Stimulated activated CD4-positive, alpha-beta T cell treated with anti-CD3 and anti-CD28 coated beads, Interleukin-4, amount 100 ng/mL, for 4 hours (primary cell): ENCODE measurements at regions not wholly inside any gene's neighbourhood (a gene's known extent, or its start where the extent isn't known, plus 50 kb on each side); places are given as distances from the start of the nearest gene placed in this dataset.
"Not testable (repeated sequence)": the region's sequence is repeated elsewhere in the genome, so short reads cannot be mapped to it uniquely, and the experiment has no call there.

Experiments
- DNase-seq, 2 experiments: peaks; one replicate each; pipeline ENCODE4 v3.0.0-alpha.2; 2020

DNA sequence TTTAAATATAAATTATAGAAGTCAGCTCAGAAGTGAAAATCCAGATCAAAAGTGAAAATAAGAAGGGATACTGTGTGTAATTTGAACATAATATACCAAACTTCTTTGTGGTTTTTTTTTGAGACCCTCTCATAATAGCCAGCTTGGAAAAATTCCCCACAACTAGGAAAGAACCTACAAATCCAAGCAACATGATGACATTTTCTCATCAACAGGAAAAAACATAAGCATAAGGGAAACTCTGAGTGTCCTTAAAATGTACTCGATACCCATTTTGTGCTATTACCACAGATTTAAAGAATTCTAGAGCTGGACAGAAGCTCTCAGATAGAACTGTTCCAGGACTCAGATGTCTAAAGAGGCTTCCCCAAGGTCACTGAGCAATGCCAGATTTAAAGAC is 214.8 kb upstream of the KLF14 start:
- no peak for DNase-seq

DNA sequence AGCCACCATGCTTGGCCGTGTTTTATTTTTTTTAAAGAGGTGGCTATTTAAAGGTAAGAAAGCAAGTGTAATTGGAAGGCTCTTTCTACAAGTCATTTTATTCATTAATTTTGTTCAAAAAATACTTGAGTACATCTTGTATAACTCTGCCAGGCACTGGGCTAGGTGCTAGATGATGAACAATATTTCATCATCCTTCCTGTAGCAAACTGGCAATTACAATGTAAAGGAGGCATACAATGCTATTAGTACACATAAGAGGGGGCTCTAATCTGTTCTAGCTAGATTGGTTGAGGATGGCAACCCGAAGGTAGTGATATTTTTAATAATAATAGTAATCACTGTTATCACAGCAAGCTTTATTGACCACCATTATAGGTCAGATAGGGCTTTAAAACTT is 215.5 kb upstream of the KLF14 start:
- no peak for DNase-seq

DNA sequence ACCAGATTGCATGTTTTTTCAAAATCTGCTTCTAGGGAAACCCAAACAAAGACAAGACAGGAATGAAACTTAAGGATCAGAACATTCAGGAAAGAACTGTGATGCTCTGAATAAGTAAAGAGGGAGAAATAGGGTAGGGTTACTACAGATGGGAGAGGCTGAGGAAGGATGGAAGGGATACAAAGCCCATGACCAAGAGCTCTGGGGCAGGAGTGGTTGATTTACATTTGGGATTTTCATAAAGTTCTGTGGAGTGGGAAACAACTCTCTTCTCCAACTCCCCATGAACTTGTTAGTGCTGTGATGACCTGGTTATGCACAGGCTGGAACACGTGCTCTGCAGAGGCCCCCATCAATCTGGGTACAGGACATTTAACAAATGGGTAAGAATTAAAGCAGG is 216.0 kb upstream of the KLF14 start:
- DNase-seq: no peak

DNA sequence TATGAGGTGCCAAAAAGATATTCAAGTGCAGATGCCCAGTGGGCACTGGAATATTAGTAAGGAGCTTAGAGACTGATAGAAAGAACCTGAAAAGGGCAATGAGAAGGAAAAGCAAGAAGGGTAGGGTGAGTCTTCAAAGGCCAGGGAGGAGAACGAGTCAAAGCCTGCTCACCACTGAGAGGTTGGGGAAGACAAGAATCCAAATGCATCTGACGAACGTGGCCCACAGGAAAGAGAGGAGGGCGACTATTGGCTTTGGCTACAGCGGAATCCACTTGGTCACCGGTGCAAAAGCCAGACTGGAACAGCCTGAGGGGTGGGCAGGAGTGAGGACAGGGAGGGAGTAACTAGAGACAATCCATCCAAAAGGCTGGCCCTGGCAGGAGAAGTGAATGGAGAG is 216.7 kb upstream of the KLF14 start:
- no peak for DNase-seq

DNA sequence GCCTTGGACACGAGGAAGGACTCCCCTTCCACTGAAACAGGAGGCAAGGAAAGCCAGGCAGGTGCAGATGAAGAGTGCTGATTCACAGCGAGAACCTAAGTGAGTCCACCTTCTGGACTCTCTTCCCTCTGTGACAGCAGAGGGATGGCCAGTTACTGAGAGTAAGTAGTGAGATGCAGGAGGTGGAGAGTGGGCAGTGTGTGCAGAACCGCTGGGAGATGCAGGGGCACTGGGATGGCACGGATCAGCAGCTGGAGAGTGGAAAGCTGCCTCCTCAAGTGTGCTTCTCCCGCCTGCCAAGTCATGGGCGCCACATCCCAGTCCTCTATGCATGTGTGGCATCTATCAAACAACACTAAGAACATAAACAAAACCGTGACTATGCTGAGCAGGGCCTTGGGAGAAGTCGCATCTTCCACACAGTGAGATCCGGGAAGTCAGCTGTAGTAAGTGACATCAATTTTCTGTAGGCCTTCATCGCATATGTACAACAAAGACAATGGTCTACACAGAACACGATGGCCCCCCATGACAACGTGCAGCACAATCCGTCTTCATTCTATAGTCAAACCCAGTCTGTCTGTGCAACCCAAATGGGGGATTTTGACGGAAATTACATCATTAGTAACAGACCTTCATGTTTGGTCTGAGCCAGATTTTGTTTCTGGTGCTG is 217.4 kb upstream of the KLF14 start:
- DNase-seq: no peak

DNA sequence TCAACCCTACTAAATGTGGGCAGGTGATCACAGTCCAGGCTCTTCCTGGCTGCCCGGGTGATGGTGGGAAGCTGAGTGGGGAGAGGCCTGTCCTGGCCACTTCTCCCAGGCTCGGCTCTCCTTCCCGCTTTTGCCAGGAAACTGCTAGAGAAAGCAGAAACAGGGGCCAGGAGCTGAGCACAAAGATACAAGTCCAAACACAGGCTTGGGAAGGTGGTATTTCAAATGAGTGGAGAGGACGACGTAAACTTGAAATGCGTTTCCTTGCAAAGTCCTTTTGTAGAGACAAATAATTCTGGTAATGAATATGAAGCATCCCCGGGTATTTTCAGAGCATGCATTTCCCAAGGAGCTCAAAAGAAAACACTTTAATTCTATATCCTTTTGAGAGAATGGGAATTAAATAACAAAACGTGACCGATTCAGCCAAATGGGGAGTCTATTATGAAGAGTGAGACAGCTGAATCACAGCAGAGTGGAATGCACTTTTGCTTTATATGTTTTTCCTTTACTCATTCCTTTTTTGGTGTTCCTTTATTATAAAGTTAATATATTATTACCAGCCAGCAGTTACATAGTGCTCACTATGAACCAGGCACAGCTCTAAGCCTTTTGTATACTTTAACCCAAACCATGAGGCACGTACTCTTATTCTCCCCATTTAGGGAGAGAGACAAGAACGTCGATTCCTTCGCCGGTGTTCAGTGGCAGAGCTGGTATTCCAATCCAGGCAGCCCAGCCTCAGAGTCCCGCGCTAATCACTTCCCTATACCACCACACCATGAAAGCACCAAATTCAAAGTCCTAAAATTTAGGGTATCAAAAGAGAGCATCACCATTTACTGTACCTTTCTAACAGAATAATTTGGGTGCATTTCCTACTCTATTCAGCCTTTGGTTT is 218.2 kb upstream of the KLF14 start:
- no peak for DNase-seq

DNA sequence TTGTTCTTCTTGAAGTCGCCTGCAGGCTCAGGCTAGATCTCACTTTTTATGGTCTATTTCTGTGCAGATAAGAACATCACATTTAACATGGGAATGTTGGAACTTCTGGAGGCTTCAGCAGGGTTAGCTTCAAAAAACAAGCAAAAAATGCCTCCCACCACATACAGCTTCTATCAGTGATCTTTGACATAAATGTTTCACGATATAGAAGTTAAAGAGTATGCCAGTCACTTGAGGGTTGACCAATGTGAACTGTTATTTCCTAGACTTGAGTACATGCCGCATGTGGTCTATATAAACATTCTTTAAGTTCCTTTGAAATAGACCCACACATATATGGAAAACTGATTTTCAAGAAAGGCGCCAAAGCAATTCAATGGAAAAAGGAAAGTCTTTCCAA is 219.2 kb upstream of the KLF14 start:
- DNase-seq: no peak

DNA sequence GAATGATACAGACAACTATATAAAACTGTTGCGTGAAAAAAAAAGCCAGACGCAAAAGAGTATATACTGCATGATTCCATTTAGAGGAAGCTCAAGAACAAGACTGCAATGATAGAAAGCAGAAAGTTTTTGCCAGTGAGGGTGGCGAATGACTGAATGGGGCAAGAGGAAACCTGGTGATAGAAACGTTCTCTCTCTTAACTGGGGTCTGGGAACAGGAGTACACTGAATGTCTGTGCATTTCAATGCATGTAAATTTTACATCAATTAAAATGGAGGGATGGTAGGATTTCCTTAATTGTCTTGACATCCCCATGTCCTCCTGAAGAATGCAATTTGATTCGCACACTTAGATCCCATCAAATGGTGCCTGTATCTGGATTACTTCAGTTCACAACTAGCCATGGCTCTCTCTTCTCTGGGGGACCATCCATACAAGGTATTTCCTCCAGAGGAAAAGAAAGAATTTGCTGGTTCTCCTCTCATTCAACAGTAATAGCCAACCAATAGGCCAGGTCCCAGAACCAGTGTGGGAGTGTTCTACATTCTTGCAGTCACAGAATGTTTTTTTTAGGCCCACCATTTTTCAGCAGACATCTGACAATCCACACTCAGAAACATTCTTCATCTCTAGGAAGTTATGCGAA is 221.0 kb upstream of the KLF14 start:
- no peak for DNase-seq

DNA sequence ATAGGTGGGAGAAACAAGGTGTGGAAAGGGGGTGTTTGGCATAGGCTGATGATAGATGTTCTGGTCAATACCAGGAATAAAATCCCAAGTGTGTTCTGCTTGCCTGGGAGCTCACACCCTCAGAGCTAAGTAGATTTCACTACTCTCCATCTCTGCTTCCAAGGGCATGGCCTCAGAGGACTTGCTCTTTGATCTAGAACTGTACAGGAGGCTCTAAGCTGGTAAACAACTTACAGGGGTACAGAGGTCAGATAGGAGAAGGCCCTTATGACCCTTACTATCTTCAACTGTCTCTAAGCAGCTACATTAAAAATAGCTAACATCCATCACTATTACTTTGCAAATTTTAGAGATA is 221.5 kb upstream of the KLF14 start:
- no peak for DNase-seq

DNA sequence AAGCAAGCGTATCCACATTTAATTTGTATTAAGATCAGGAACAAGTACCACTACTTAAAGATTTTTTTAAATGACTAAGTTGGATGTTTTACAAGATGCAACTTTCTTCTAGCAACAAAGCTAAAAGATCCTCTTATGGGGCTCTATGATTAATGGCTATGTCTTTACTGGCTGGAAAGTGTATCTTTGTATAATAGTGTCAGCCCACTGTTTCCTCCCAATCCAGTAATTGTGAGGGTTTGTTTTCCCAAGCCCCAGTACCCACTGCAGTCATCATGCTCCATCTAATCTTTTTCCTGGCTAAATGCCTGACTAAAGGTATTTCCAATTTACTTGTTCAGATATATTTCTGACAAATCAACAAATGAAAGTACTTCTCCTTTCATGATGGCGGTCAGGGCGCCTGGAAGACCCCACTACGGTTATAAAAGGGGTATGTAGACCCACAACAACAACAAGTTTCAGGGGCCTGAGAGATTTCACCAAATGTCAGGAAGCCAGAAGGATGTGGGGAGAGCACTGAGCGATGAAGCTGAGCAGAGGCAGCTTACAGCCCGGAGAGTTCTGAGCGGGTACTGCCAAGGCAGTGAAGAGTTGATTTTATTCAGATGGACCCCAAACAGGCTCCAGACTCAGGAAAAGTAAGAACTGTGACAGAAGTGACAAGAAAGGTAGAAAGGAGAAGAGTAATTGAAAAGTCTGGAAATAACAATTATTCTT is 222.6 kb upstream of the KLF14 start:
- no peak for DNase-seq

DNA sequence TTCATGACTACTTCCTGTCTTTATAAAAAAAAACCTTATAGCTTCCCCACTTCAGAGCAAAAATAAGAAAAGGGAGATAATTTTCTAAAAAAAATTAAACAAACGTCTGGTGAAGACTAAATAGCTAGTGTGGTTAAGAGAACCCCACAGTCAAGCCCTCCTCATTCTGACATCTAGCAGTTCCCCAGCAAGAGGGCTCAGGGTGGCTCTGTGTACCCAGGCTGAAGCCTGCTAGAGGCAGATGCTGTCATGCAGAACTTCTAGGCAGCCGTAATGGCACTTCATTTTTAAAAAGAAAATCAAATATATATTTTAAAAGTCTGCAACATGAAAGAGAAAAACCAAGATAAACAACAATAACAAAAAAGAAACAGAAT is 223.1 kb upstream of the KLF14 start:
- peak in 1 of 2 experiments; percentile 35 for DNase-seq

DNA sequence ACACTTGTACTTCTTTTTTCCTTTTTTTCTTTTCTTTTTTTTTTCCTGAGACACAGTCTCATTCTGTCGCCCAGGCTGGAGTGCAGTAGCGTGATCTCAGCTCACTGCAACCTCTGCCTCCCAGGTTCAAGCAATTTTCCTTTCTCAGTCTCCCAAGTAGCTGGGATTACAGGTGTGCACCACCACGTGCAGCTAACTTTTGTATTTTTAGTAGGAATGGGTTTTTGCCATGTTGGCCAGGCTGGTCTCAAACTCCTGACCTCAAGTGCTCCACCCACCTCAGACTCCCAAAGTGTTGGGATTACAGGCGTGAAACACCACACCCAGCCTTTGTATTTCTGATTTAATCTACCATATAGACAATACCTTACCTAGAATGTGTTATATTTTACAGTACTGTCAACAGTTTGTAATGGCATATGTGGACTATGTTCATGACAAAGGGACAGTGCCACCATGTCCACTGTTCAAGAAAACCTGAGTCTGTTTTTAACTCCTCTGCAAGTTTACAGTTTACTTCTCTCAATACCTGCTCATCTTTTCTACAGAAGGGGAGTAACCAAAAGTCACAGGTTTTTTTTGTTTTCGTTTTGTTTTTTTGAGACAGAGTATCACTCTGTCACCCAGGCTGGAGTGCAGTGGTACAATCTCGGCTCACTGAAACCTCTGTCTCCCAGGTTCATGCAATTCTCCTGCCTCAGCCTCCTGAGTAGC is 223.9 kb upstream of the KLF14 start:
- not testable (repeated sequence) for DNase-seq

DNA sequence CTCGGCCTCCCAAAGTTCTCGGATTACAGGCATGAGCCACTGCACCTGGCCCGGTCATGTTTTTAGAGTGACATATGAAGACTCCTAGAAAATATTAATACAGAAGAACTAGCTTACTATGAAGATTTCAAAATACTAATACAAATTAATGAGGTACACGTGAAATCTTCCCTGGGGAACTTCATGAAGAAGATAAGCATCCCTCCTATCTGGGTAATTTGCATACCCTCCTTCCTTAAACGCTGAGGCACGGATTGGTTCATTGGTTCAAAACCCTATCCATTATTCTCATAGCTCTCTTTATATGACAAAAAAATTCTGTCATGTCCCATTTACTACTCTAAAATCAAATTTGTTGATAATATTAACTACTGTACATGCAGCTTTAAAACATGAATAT is 224.8 kb upstream of the KLF14 start:
- DNase-seq: no peak

DNA sequence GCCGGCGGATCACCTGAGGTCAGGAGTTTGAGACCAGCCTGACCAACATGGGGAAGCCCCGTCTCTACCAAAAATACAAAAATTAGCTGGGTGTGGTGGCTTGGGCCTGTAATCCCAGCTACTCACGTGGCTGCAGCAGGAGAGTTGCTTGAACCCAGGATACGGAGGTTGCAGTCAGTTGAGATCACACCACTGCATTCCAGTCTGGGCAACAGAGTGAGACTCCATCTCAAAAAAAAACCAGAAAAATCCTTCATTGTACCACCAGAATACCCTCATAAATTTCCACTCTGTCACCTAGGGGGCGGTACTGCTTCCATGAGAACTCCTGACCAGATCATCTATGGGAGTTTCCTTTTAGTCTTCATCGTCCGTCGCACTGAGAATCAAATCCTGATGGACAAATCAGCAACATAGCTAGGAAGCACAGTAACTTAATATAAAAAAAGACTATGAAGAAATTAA is 225.8 kb upstream of the KLF14 start:
- DNase-seq: peak in 1 of 2 experiments; percentile 41

DNA sequence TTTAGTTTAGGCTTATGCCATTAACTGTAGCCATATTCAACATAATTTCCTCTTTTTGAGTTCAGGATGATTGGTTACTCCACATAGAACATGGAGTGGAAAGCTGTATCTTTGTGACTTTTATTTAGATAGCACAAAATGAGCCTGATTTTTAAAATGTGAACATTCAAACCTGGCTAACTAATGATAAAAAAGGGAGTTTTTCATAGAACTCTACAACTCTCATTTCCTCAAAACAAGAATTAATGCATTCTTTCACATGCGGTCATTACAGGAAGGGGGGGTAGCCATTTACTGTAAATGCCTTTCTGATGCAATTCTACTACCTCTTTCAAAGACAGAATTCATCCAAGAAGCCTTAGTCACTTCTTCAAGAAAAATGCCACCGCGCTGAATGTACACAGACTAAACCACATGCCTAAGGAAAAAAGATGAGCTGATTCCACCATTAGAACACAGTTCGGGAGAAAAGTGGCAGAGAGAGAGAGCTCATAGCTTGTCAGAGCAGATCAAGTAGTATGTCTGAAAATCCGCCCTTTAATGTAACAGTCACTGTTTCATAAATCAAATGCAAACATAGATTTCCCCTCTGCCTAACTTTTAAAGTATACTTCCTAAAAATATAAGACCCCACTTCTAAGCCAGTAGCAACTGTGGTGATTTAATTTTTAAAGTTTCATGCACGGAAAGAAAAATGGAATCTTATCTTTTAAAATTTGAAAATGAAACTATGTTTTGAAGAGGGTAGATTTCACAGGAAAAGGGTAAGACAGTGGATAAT is 226.4 kb upstream of the KLF14 start:
- DNase-seq: peak in 1 of 2 experiments; percentile 69

DNA sequence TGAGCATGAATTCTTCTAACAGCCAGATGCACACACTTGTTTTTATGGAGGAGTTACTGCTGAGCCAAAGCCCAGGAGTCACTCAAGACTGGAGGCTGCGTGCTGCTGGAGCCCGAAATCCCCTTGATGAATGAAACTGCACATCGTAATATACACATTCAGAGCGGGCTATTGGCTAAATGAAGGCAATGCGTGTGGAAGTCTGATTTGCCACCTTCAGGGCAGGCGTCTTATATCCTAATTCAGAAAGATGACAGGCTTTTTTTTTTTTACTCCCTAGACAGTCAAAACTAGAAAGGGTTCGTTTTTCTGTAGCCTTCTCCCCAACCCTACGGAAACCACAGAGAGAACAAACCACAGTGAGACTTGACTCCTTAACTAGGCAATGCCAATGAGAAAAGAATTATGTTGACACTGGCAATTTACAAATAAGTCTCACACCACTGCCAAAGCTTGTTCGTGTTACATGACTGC is 227.2 kb upstream of the KLF14 start:
- peak; percentile 62 to 82 for DNase-seq

DNA sequence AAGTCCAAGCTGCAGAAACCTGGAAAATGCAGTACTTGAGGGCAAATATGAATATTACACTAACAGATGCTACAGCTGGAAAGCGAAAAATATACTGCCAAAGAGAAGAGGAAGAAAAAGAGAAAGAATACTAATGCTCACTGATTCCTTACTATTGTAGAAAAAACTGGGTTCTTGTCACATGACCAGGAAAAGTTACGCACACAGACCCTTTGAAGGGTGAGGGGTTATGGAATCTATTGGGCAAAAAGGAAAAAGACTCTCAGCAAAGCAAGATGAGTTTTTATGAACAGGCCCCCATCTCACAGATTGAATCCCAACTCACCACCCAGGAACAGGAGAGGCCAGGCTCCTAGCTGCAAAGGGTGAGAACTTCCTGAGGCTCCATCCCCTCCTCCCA is 228.1 kb upstream of the KLF14 start:
- no peak for DNase-seq

DNA sequence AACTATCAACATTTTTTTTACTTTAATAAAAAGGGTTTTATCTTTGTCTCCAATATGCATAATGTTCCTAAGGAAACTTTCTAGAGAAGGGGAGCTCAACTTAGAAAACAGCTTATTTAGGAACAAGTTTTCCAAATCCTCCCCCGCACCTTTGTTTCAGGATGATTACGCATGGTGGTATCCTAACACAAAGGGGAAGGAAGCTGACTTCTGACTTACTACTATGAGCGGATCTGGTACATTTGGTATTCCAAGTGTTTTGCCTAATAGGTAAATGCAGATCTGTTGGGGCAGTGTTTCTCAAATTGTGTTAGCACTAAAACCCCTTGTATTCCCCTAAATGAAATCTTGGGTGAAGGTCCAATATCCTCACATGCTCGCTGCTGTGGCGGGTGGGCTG is 229.3 kb upstream of the KLF14 start:
- DNase-seq: no peak

DNA sequence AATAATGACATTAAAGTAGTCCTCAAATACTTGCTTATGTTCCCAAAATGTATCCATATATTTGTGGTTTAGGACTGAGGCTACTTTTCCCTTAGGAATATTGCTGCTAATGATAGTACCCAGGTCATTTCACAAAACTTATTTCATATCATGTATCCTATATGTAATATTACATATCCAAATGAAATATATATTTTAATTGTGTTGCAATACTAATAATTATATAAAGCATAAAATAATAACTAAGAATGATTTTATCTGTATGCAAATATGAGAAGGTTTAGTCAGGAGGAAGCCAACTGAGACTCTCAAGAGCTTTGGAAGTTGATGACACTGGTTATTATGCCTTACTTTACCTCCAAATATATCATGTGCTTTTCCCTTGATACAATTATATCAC is 231.5 kb upstream of the KLF14 start:
- no peak for DNase-seq

DNA sequence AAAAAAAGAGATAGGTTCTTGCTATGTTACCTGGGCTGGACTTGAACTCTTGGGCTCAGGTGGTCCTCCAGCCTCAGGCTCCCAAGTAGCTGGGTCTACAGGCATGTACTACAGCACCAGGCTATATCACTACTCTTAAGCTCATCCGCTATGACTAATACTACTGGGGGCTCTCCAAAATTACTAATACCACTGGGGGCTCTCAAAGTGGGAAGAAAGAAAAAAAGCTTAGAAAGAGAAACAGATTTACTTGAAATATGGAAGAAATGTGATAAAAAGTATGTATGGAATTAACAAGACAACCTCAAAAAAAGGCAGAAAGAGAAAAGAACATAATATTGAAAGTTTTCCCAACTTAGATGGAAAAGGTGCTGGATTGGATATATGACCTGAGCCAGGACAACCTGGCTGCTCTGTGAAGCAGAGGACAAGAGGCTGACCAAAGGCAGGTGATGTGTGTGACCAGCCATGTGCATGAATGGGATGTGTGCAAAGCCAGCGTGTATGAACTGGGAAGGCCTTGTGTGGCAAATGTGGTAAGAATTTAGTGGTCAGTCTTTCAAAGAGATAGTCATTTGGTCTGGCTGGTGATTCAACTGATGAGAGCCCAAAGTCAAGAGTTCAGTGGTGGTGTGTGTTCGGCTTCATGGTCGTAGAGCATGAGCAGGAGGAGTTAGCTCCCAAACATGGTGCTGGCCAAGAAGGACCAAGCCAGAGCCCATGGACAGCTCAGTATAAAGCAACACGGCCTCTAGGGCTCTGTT is 232.4 kb upstream of the KLF14 start:
- no peak for DNase-seq

DNA sequence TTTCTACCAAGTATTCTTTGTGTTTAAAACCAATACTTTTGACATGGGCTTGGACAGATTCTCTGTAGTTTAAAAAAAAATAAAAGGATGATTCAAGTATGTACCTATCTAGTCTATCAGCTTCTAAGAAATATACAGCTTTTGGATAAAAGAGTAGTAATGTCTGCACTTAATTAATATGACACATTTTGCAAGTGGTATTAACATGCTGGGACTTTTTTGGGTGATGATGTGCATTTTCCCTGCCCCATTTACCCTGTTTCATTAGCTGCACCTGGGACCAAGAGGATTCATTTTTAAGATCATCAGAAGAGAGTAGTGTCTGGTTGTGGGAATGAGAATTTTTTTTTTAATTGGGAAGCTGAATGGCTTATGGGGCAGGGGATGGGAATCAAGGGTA is 236.2 kb upstream of the KLF14 start:
- peak in 1 of 2 experiments; percentile 62 for DNase-seq
